Mononuclear cell (primary cell): ENCODE measurements at regions not wholly inside any gene's neighbourhood (a gene's known extent, or its start where the extent isn't known, plus 50 kb on each side); places are given as distances from the start of the nearest gene placed in this dataset.
A peak's percentile ranks its signal among the peaks of the same experiment; 100 is the strongest.
"Not testable (repeated sequence)": the region's sequence is repeated elsewhere in the genome, so short reads cannot be mapped to it uniquely, and the experiment has no call there.

ENCODE experiments used
- H3K27me3 ChIP-seq: 2 replicates; pipeline ENCODE4 v1.6.0; 2011; ENCODE audit warnings: low read length, control low read depth; ENCODE audit not compliant: insufficient read depth
- H3K4me1 ChIP-seq: 2 replicates; pipeline ENCODE4 v1.5.1; 2011; ENCODE audit warnings: mild to moderate bottlenecking, low read length, control low read depth; ENCODE audit not compliant: insufficient read depth
- H3K4me3 ChIP-seq: 2 replicates; pipeline ENCODE4 v1.5.1; 2011; ENCODE audit warnings: mild to moderate bottlenecking, low read length, moderate library complexity
- H3K9me3 ChIP-seq: 2 replicates; pipeline ENCODE4 v1.5.1; 2011; ENCODE audit warnings: low read depth, mild to moderate bottlenecking, control low read depth, low read length

DNA sequence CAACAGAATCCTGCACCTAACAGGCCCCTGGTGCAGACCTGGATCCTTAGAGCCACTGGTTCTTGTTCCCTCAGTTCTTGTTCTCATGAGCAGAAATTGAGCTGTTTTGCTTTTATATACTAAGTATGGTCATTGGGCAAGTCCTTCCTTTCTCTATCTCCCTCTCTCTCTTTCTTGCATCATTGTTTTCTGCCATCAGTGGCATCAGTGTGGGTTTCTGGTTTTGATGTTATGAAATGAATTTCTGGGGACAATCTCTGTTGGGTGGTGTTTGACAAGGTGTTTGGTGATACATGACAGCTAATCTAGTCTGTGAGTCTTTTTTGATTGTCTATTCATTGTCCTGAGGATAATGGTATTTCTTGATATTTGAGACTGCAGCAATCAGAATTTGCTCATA lies 168.0 kb upstream of the NOTCH2NLA start:
- H3K9me3 ChIP-seq, H3K27me3 ChIP-seq, H3K4me3 ChIP-seq, H3K4me1 ChIP-seq: not testable (repeated sequence)

DNA sequence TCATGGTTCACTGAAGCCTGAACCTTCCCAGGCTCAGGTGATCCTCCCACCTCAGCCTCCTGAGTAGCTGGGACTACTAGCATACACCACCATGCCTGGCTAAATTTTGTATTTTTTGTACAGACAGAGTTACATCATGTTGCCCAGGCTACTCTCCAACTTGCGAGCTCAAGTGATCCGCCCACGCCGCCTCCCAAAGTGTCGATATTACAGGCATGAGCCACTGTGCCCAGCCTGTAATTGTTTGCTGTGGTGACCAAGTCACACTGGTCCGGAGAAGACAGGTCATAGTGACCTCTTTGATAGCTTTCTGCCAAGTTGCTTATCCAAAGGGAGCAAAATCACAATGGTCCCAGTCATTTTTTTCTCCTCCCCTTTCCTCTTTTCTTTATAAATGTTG lies 167.4 kb upstream of the NOTCH2NLA start:
- H3K4me3 ChIP-seq, H3K4me1 ChIP-seq, H3K9me3 ChIP-seq, H3K27me3 ChIP-seq: not testable (repeated sequence)

DNA sequence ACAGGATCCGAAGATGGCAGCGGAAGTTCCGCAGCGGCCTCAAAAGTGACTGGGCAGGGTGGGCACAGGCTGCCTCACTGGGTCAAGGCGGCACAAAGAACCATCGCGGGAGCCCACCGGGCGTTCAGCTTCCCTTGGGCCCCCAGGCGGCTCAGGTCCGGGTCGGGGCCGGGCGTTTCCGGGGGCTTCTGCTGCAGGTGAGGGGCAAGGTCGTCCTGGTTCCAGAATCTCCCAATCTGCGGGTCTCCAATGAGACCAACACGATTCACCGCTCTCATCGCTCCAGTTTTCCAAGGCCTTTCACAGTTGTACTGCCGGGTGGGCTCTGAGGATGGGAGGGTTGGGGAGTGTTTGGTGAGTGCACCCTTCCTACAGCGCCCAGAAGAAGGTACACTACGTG lies 165.0 kb upstream of the NOTCH2NLA start:
- H3K9me3 ChIP-seq, H3K4me3 ChIP-seq, H3K4me1 ChIP-seq, H3K27me3 ChIP-seq: not testable (repeated sequence)

DNA sequence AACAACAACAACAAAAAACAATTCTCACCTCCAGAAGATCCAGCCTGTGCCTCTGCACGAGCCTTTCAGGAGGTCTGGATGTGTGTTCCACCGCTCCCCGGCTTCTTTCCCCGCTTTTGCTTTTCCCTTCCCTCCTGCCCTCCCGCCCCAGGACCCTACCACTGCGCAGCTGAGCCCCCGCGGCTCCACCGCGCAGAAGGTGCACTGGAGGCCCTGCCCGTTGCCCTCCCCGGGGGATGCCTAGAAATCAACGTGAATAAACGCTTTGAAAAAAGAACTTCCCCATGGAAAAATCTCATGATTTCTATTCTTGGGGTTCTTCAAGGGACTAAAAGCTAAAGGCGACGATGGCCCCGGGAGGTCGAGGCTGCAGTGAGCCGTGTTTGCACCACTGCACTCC lies 164.3 kb upstream of the NOTCH2NLA start:
- H3K27me3 ChIP-seq, H3K4me1 ChIP-seq, H3K9me3 ChIP-seq, H3K4me3 ChIP-seq: not testable (repeated sequence)

DNA sequence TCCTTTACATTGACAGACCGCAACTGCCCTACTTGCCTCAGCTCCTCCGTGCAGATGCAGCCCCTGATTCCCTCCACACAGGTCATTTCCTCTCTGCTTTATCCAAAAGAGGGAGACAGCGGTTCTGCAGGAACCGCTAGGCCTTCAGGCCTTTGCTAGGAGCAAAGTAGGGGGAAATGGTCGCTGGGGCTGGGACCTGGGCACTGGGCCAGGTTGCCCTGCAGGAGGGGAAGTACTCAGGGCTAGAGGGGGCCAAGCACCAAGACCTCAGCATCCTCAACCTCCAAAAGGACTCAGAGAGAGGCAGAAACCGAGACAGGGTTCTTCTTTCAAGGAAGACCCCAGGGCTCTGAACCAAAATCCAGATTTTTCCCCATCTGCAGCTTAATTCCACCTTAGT lies 160.4 kb upstream of the NOTCH2NLA start:
- not testable (repeated sequence) for H3K27me3 ChIP-seq, H3K4me3 ChIP-seq, H3K9me3 ChIP-seq
- H3K4me1 ChIP-seq: peaks cover 11% of the 10 kb centered on the region

DNA sequence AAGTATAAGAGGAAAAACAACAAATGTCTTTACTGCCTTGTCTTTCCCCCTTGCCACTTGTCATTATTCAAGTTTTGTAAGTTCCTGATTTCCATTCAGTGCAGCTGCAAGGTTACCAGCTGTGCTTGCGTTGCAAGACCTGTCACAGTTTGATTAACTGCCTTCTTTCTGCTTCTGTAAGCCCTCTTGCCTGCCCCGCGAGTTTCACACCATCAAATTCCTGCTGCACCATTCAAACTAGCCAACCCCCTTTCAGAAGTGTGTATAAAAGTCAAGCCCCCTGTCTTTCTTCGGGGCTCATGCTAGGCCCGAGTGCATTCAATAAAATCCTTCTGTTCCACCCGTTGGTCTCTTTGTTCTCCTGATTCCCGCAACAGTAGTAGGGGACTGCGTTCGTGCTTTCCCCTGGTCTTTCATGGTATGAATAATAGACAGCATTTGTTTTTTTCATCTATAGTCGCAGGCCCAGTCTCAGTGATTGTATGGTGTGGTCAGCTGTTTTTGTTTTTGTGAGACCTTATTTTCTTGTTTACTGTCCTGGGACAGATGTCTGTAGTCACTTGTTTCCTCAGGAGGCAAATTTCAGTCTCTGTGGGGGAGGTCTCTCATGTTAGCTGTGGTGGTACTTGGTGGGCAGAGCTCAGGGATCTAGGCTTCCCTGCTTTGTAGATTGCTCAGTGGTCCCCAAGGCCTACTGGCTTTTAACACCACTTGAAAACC lies 159.1 kb upstream of the NOTCH2NLA start:
- not testable (repeated sequence) for H3K9me3 ChIP-seq, H3K4me3 ChIP-seq, H3K27me3 ChIP-seq
- H3K4me1 ChIP-seq: peaks cover 11% of the 10 kb centered on the region

DNA sequence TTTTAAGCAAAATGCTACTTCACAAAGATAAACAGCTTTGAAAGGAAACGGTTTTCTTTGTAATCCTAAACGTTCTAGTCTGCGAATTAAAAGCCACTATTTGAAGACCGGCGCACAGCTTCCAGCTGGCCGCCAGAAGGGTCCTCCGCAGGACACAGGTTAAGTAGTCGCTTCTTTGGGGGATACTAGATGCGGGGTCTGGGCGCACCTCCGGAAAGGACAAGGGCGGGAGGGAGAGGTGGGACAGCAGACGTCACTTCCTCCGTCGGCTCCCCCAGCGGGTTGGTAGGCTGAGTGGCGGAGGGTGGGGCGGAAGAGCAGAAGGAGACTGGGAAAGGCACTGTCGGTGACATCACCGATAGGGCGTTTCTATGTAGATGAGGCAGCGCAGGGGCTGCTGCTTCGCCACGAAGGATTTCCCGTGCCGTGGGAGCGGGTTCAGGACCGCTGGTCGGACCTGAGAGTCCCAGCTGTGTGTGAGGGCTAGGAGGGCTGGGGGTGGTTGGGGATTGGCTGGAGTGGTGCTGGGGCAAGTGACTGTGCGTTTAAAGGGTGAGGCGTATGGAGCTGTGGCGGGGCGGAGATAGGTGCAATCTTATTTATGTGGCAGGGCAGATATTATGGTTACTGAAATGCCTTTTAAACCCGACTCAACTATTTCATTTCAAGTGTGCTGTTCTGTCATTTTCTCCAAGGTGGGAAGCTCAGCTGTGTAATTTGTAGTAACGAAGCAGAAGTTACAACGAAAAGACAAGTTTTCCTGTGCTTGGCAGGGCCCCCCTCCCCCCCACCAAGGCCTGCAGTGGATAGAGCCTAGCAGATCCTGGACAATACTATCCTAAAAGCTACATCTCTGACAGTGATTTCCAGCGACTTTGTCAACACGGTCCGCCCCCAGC lies 158.3 kb upstream of the NOTCH2NLA start:
- Histone ChIP-seq H3K4me3 (peak overlapping the region; percentile 45), H3K4me1 (peaks cover 11% of the 10 kb centered on the region)
- H3K27me3 ChIP-seq, H3K9me3 ChIP-seq: not testable (repeated sequence)

DNA sequence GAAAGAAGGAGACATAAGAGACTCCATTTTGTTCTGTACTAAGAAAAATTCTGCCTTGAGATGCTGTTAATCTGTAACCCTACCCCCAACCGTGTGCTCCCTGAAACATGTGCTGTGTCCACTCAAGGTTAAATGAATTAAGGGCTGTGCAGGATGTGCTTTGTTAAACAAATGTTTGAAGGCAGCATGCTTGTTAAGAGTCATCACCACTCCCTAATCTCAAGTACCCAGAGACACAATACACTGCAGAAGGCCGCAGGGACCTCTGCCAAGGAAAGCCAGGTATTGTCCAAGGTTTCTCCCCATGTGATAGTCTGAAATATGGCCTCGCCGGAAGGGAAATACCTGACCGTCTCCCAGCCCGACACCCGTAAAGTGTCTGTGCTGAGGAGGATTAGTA lies 152.4 kb upstream of the NOTCH2NLA start:
- H3K27me3 ChIP-seq, H3K9me3 ChIP-seq, H3K4me1 ChIP-seq, H3K4me3 ChIP-seq: not testable (repeated sequence)

DNA sequence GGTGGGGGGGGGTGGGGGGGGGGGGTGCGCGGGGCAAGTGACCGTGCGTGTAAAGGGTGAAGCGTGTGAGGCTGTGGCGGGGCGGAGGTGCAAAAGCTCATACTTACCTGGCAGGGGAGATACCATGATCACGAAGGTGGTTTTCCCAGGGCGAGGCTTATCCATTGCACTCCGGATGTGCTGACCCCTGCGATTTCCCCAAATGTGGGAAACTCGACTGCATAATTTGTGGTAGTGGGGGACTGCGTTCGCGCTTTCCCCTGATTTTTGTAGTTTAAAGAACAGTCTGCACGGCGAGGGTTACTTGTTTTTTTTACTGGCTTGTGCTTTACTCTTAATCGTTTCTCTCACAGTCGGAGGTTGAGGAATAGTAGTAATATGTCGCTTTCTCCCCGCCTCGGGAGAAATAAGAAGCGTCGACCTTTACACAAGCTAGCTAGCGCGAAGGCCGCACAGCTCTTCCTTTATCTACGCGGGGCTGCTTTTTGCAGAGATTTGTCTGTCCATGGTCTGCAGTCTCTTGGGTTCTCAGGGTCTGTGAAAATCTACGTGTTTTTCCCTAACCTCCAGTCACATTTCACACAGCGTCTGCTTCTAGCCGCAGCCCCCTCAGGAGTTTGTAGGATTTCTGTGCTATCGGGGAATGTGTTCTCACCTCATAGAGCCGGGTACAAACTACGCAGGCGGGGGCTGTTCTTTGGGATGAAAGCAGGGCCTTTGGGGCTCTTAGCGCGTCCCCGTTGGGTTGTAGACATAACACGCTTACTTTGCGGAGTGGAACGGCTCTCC lies 148.1 kb upstream of the NOTCH2NLA start:
- H3K9me3 ChIP-seq, H3K27me3 ChIP-seq, H3K4me1 ChIP-seq: not testable (repeated sequence)
- peak overlapping the region; percentile 17 for H3K4me3 ChIP-seq

DNA sequence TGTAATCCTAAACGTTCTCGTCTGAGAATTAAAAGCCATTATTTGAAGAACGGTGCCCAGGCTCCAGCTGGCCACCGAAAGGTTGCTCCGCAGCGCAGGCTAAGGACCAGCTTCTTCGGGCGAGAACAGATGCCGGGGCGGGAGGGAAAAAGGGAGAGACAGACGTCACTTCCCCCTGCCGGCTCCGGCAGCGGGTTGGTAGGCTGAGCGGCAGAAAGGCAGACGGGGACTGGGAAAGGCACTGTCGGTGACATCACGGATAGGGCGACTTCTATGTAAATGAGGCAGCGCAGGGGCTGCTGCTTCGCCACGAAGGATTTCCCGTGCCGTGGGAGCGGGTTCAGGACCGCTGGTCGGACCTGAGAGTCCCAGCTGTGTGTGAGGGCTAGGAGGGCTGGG lies 147.5 kb upstream of the NOTCH2NLA start:
- peak overlapping the region; percentile 28 for H3K4me3 ChIP-seq
- not testable (repeated sequence) for H3K4me1 ChIP-seq, H3K27me3 ChIP-seq, H3K9me3 ChIP-seq

DNA sequence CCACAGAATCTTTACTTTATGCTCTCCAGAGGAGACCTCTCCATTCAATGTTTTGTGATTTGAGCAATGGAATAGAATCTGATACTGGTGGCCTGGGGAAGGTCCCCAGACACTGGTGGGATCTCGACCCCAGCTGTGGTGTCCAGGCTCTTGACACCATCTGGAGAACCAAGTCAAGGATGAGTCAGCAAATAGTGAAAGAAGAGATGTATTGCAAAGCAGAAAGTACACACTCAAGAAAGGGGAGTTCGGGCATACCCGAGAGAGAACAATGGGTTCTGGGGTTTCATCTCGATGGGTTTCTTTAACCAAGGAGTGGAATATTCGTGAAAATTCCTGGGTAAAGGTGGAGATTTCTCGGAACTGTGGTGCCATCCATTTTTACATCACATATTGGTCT lies 146.3 kb upstream of the NOTCH2NLA start:
- H3K27me3 ChIP-seq, H3K4me1 ChIP-seq, H3K4me3 ChIP-seq, H3K9me3 ChIP-seq: not testable (repeated sequence)

DNA sequence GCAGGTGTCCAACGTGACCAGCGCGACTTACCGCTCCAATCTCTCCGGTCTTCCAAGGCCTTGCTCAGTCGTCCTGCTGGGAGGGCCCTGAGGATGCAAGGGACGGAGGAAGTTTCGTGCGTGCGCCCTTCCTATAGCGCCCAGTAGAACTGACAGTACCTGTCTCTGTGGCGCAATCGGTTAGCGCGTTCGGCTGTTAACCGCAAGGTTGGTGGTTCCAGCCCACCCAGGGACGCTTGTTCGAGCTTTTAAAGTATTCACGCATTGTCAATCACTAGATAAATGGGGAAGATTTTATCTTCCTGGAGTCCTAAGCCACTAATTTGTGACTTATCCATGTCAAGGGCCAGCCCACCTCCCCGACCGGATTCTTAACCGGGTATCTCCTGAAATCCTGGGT lies 141.1 kb upstream of the NOTCH2NLA start:
- not testable (repeated sequence) for H3K27me3 ChIP-seq, H3K9me3 ChIP-seq, H3K4me1 ChIP-seq
- H3K4me3 ChIP-seq: peak overlapping the region; percentile 40

DNA sequence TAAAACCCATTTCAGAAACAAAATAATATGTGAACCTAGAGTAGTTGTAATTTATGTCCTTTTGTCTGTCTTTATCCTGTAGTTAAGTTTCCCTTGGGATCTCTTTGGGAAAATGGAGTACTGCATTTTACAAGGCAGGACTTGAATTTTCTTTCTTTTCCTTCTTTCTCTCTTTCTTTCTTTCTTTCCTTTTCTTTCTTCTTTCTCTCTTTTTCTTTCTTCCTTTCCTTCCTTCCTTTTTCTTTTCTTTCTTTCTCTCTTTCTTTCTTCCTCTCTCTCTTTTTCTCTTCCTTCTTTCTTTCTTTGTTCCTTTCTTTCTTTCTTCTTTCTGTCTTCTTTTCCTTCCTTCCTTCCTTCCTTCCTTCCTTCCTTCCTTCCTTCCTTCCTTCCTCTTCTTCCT lies 126.6 kb upstream of the NOTCH2NLA start:
- not testable (repeated sequence) for H3K9me3 ChIP-seq, H3K4me1 ChIP-seq, H3K27me3 ChIP-seq, H3K4me3 ChIP-seq

DNA sequence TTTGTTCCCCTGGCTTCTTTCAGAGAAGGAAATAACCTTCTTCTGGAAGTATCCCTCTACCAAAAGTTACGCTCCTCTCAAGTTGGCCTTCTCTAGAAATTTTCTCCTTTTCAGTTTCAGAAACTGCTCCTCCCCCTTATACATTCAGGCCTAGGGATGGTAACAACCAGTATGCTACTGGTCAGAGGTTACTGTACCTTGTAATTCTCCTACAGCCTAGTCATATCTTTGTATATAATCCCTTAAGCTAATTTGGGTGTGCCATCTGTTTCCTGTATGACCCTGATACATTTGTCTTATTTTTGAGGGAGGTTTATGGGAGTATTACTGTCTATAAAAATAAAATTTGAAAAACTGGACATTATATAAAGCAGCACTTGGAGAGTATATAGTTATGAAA lies 98.0 kb upstream of the NOTCH2NLA start:
- H3K4me3 ChIP-seq, H3K27me3 ChIP-seq, H3K9me3 ChIP-seq, H3K4me1 ChIP-seq: not testable (repeated sequence)

DNA sequence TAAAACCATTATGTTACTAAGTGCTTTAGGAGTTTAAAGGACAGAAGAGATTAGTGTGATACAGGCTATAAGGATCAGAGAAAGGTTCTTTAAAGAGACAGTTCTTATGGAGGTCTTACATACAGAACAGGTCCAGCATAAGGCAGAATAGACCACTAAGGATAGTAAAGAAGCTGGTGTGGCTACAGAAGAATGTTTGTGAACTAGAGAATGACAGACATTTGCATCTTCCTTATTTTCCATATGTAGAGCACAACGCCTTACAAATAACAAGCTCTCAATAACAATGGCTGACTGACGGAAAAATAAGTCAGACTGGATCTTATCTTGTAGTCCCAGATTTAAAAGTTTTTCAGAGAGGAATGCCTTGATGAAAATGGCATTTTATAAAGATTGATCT lies 95.6 kb upstream of the NOTCH2NLA start:
- not testable (repeated sequence) for H3K27me3 ChIP-seq, H3K4me3 ChIP-seq, H3K4me1 ChIP-seq, H3K9me3 ChIP-seq
